SK-N-SH (cell line): ENCODE measurements at regions not wholly inside any gene's neighbourhood (a gene's known extent, or its start where the extent isn't known, plus 50 kb on each side); places are given as distances from the start of the nearest gene placed in this dataset.

ENCODE experiments used
- CTCF ChIP-seq: fragments of 200-600 bp; sonication (generic); IDR thresholded peaks from 2 replicates; pipeline ENCODE4 v1.6.1; 2017; ENCODE audit warnings: antibody characterized with exemption, mild to moderate bottlenecking, moderate library complexity
- NRF1 ChIP-seq: IDR thresholded peaks from 2 replicates; pipeline ENCODE4 v1.6.1; 2012; ENCODE audit warnings: low read depth, mild to moderate bottlenecking, low read length
- POLR2AphosphoS5 ChIP-seq: IDR thresholded peaks from 2 replicates; pipeline ENCODE4 v1.6.1; 2012; ENCODE audit warnings: low read depth, low read length
- RAD21 ChIP-seq: IDR thresholded peaks from 2 replicates; pipeline ENCODE4 v1.6.1; 2012; ENCODE audit warnings: mild to moderate bottlenecking, low read length
- RCOR1 ChIP-seq: fragments of 150-350 bp; IDR thresholded peaks from 2 replicates; pipeline ENCODE4 v1.6.1; 2017; ENCODE audit warnings: antibody characterized with exemption, low read length
- TCF12 ChIP-seq: IDR thresholded peaks from 2 replicates; pipeline ENCODE4 v1.4.0; 2012

GRCh38 chr2:239905306-239905705 lies 119.8 kb downstream of the NDUFA10 start:
- TF ChIP-seq POLR2AphosphoS5 (no peak), CTCF (no peak), TCF12 (no peak), RCOR1 (no peak), NRF1 (no peak), RAD21 (no peak)
